Liver (tissue), 8 donors: ENCODE measurements at regions not wholly inside any gene's neighbourhood (a gene's known extent, or its start where the extent isn't known, plus 50 kb on each side); places are given as distances from the start of the nearest gene placed in this dataset.

Experiments
- DNase-seq: peaks from one replicate; pipeline ENCODE4 v3.0.0-alpha.2; 2017; ENCODE audit warnings: low spot score
- H3K27ac ChIP-seq, 2 donors: one replicate each; pipeline ENCODE4 v1.7.0; 2013; ENCODE audit warnings: inconsistent platforms in 2 of 2, low read length in 2 of 2, control low read depth in 1 of 2, low read depth in 1 of 2, mild to moderate bottlenecking in 1 of 2
- H3K27me3 ChIP-seq, 4 donors: one replicate each; pipeline versions ENCODE4 v1.6.1 to v1.7.0; 2013; ENCODE audit warnings: low read length in 3 of 4, inconsistent platforms in 1 of 4, mild to moderate bottlenecking in 1 of 4, moderate library complexity in 1 of 4; ENCODE audit not compliant: control insufficient read depth in 4 of 4, insufficient read depth in 4 of 4
- H3K36me3 ChIP-seq, 4 donors: one replicate each; pipeline versions ENCODE4 v1.6.1 to v1.7.0; 2013; ENCODE audit warnings: low read length in 3 of 4, mild to moderate bottlenecking in 3 of 4, low read depth in 1 of 4, moderate library complexity in 1 of 4; ENCODE audit not compliant: control insufficient read depth in 4 of 4, insufficient read depth in 3 of 4
- H3K4me1 ChIP-seq, 4 donors: one replicate each; pipeline versions ENCODE4 v1.6.1 to v1.7.0; 2013; ENCODE audit warnings: low read length in 3 of 4, mild to moderate bottlenecking in 3 of 4, moderate library complexity in 1 of 4; ENCODE audit not compliant: control insufficient read depth in 4 of 4, insufficient read depth in 4 of 4
- H3K4me3 ChIP-seq, 3 donors: one replicate each; pipeline versions ENCODE4 v1.6.1 to v1.7.0; 2013; ENCODE audit warnings: low read length in 3 of 3, control low read depth in 1 of 3, low read depth in 1 of 3, mild to moderate bottlenecking in 1 of 3
- H3K9ac ChIP-seq, 2 donors: one replicate each; pipeline ENCODE4 v1.7.0; 2013; ENCODE audit warnings: low read length in 2 of 2, mild to moderate bottlenecking in 2 of 2, moderate library complexity in 2 of 2, control low read depth in 1 of 2, low read depth in 1 of 2
- H3K9me3 ChIP-seq, 4 donors: one replicate each; pipeline versions ENCODE4 v1.6.1 to v1.7.0; 2013; ENCODE audit warnings: low read length in 3 of 4; ENCODE audit not compliant: control insufficient read depth in 4 of 4
- ATF3 ChIP-seq: IDR thresholded peaks from 2 replicates; pipeline ENCODE4 v1.6.1; 2016; ENCODE audit warnings: antibody characterized with exemption
- CTCF ChIP-seq: fragments of 150-350 bp; IDR thresholded peaks from 2 replicates; pipeline ENCODE4 v1.5.1; 2017; ENCODE audit warnings: improper control_type of control experiment, low read depth, low read length; ENCODE audit not compliant: missing input control
- FOXA1 ChIP-seq: IDR thresholded peaks from 2 replicates; pipeline ENCODE4 v1.6.1; 2016; ENCODE audit warnings: antibody characterized with exemption
- FOXA2 ChIP-seq: IDR thresholded peaks from 2 replicates; pipeline ENCODE4 v1.6.1; 2016; ENCODE audit warnings: antibody characterized with exemption
- GABPA ChIP-seq, 2 donors: IDR thresholded peaks in 1 of 2; conservative IDR thresholded peaks in 1 of 2; 2 replicates each; pipeline ENCODE4 v1.6.1; 2016; ENCODE audit warnings: antibody characterized with exemption in 2 of 2, mild to moderate bottlenecking in 1 of 2, moderate library complexity in 1 of 2
- HNF4A ChIP-seq, 2 donors: conservative IDR thresholded peaks; 2 replicates each; pipeline ENCODE4 v1.6.1; 2016; ENCODE audit warnings: antibody characterized with exemption in 2 of 2, mild to moderate bottlenecking in 2 of 2
- HNF4G ChIP-seq: IDR thresholded peaks from 2 replicates; pipeline ENCODE4 v1.6.1; 2016; ENCODE audit warnings: antibody characterized with exemption
- JUND ChIP-seq, 2 donors: IDR thresholded peaks; 2 replicates each; pipeline ENCODE4 v1.6.1; 2016; ENCODE audit warnings: antibody characterized with exemption in 2 of 2
- MAX ChIP-seq: IDR thresholded peaks from 2 replicates; pipeline ENCODE4 v1.6.1; 2016; ENCODE audit warnings: antibody characterized with exemption
- NR2F2 ChIP-seq: IDR thresholded peaks from 2 replicates; pipeline ENCODE4 v1.6.1; 2016; ENCODE audit warnings: antibody characterized with exemption
- RAD21 ChIP-seq, 2 donors: IDR thresholded peaks; 2 replicates each; pipeline ENCODE4 v1.6.1; 2016; ENCODE audit warnings: antibody characterized with exemption in 2 of 2, mild to moderate bottlenecking in 2 of 2
- REST ChIP-seq: IDR thresholded peaks from 2 replicates; pipeline ENCODE4 v1.6.1; 2016; ENCODE audit warnings: antibody characterized with exemption, mild to moderate bottlenecking
- RXRA ChIP-seq, 2 donors: IDR thresholded peaks; 2 replicates each; pipeline ENCODE4 v1.6.1; 2017 to 2018; ENCODE audit warnings: antibody characterized with exemption in 2 of 2, mild to moderate bottlenecking in 1 of 2
- SP1 ChIP-seq: IDR thresholded peaks from 2 replicates; pipeline ENCODE4 v1.6.1; 2018; ENCODE audit warnings: antibody characterized with exemption, mild to moderate bottlenecking
- TAF1 ChIP-seq: conservative IDR thresholded peaks from 2 replicates; pipeline ENCODE4 v1.6.1; 2016; ENCODE audit warnings: antibody characterized with exemption, mild to moderate bottlenecking
- YY1 ChIP-seq: IDR thresholded peaks from 2 replicates; pipeline ENCODE4 v1.6.1; 2016; ENCODE audit warnings: antibody characterized with exemption, mild to moderate bottlenecking
- ZBTB33 ChIP-seq: IDR thresholded peaks from 2 replicates; pipeline ENCODE4 v1.6.1; 2016; ENCODE audit warnings: antibody characterized with exemption
- WGBS: extraction: QIAGEN DNeasy Blood & Tissue Kit; methylation state at CpG from one replicate; pipeline ENCODE4 v1.1.7; 2013; 5-methylcytosine and 5-hydroxymethylcytosine counted together
- donor health status: healthy.
- donor health status: healthy.
- donor health status: healthy.
- donor health status: healthy.
- donor health status: healthy.

GRCh38 chr3:5554245-5554747 is 366.8 kb downstream of the EDEM1 start:
- DNase-seq = no peak
- Histone ChIP-seq H3K4me3 (no peak overlapping the region), H3K27ac (no peak overlapping the region), H3K4me1 (no peaks in the 10 kb centered on the region), H3K9ac (no peak overlapping the region), H3K36me3 (no peaks in the 10 kb centered on the region), H3K27me3 (no peaks in the 10 kb centered on the region), H3K9me3 (no peaks in the 10 kb centered on the region)
- TF ChIP-seq HNF4G (no peak), ZBTB33 (no peak), FOXA2 (no peak), ATF3 (no peak), YY1 (no peak), RXRA (IDR thresholded peaks at IDR 0.05) (no peak), JUND (IDR thresholded peaks at IDR 0.05) (no peak), NR2F2 (no peak)

- Histone ChIP-seq H3K9ac (no peak overlapping the region), H3K4me1 (no peaks in the 10 kb centered on the region), H3K4me3 (no peak overlapping the region), H3K27ac (no peak overlapping the region), H3K36me3 (no peaks in the 10 kb centered on the region), H3K9me3 (no peaks in the 10 kb centered on the region), H3K27me3 (peaks cover 0 to 3% (median 0%) of the 10 kb centered on the region in 4 donors)
- WGBS = 92% methylated on average over 1 of the region's 1 CpG
- no peak for DNase-seq
- no peak for TF ChIP-seq CTCF
- no peak for TF ChIP-seq NR2F2
- TF ChIP-seq RAD21 (IDR thresholded peaks at IDR 0.05) = no peak
- TF ChIP-seq FOXA1 = no peak
- no peak for TF ChIP-seq SP1
- no peak for TF ChIP-seq RXRA (IDR thresholded peaks at IDR 0.05)
- TF ChIP-seq GABPA (IDR thresholded peaks at IDR 0.05 in 1 of 2, conservative IDR thresholded peaks at IDR 0.05 in 1 of 2) = no peak
- TF ChIP-seq MAX = no peak
- TF ChIP-seq YY1 = no peak
- TF ChIP-seq REST = no peak
- no peak for TF ChIP-seq ZBTB33
- TF ChIP-seq FOXA2 = no peak
- TF ChIP-seq HNF4A (conservative IDR thresholded peaks at IDR 0.05) = no peak
- no peak for TF ChIP-seq ATF3
- no peak for TF ChIP-seq TAF1
Observed at GRCh38 chr3:5560199-5560598, 372.7 kb downstream of the EDEM1 start.
